Neuronal stem cell (in vitro differentiated cells): ENCODE measurements at regions not wholly inside any gene's neighbourhood (a gene's known extent, or its start where the extent isn't known, plus 50 kb on each side); places are given as distances from the start of the nearest gene placed in this dataset.

Source experiments
- DNase-seq: peaks from one replicate; pipeline ENCODE4 v3.0.0-alpha.2; 2013; ENCODE audit warnings: low spot score
- H2AFZ ChIP-seq: one replicate; pipeline ENCODE4 v1.6.1; 2013; ENCODE audit warnings: mild to moderate bottlenecking, low read length, inconsistent platforms
- H2AK5ac ChIP-seq: 2 replicates; pipeline ENCODE4 v1.6.1; 2013; ENCODE audit warnings: low read depth, mild to moderate bottlenecking, inconsistent platforms, low read length, moderate library complexity, mixed read lengths
- H2BK120ac ChIP-seq: 2 replicates; pipeline ENCODE4 v1.6.1; 2013; ENCODE audit warnings: low read depth, mild to moderate bottlenecking, inconsistent platforms, low read length, moderate library complexity, mixed read lengths
- H2BK12ac ChIP-seq: one replicate; pipeline ENCODE4 v1.6.1; 2013; ENCODE audit warnings: low read length, inconsistent platforms
- H2BK15ac ChIP-seq: 2 replicates; pipeline ENCODE4 v1.6.1; 2013; ENCODE audit warnings: mild to moderate bottlenecking, low read length, inconsistent platforms, mixed read lengths
- H2BK5ac ChIP-seq: one replicate; pipeline ENCODE4 v1.6.1; 2013; ENCODE audit warnings: inconsistent platforms, mild to moderate bottlenecking, low read length, moderate library complexity
- H3K14ac ChIP-seq: one replicate; pipeline ENCODE4 v1.6.1; 2013; ENCODE audit warnings: low read length, inconsistent platforms
- H3K18ac ChIP-seq: 2 replicates; pipeline ENCODE4 v1.6.1; 2013; ENCODE audit warnings: low read length, inconsistent platforms
- H3K23ac ChIP-seq: 2 replicates; pipeline ENCODE4 v1.6.1; 2013; ENCODE audit warnings: low read depth, mild to moderate bottlenecking, mixed read lengths, low read length, inconsistent platforms; ENCODE audit not compliant: poor library complexity
- H3K27ac ChIP-seq: replicated peaks from 3 replicates; pipeline ENCODE4 v1.5.1; 2013; ENCODE audit warnings: low read length, inconsistent platforms
- H3K27me3 ChIP-seq, 3 experiments: 2 replicates each; pipeline ENCODE4 v1.6.1; 2013; ENCODE audit warnings: low read length in 3 of 3, mild to moderate bottlenecking in 2 of 3, inconsistent platforms in 1 of 3, low read depth in 1 of 3, mixed read lengths in 1 of 3, moderate library complexity in 1 of 3; ENCODE audit not compliant: control insufficient read depth in 3 of 3, insufficient read depth in 3 of 3
- H3K36me3 ChIP-seq, 2 donors: replicated peaks in 1 of 2; 2 replicates each; pipeline ENCODE4 v1.6.1; 2013; ENCODE audit warnings: low read length in 2 of 2; ENCODE audit not compliant: control insufficient read depth in 2 of 2, insufficient read depth in 2 of 2
- H3K4ac ChIP-seq: 2 replicates; pipeline ENCODE4 v1.6.1; 2013; ENCODE audit warnings: inconsistent platforms, mild to moderate bottlenecking, low read length, moderate library complexity
- H3K4me1 ChIP-seq, 2 donors: 1 replicate in 1 of 2; 2 replicates in 1 of 2; pipeline ENCODE4 v1.6.1; 2013; ENCODE audit warnings: low read length in 2 of 2, low read depth in 1 of 2; ENCODE audit not compliant: control insufficient read depth in 2 of 2, insufficient read depth in 1 of 2
- H3K4me2 ChIP-seq: one replicate; pipeline ENCODE4 v1.6.1; 2013; ENCODE audit warnings: mild to moderate bottlenecking, low read length, inconsistent platforms; ENCODE audit not compliant: insufficient read depth, poor library complexity, severe bottlenecking
- H3K4me3 ChIP-seq, 2 donors: 2 replicates each; pipeline ENCODE4 v1.5.1; 2013; ENCODE audit warnings: low read length in 2 of 2, mild to moderate bottlenecking in 2 of 2, inconsistent platforms in 1 of 2, moderate library complexity in 1 of 2
- H3K79me1 ChIP-seq: one replicate; pipeline ENCODE4 v1.6.1; 2013; ENCODE audit warnings: low read depth, mild to moderate bottlenecking, inconsistent platforms, low read length, moderate library complexity
- H3K9ac ChIP-seq: one replicate; pipeline ENCODE4 v1.6.1; 2013; ENCODE audit warnings: mild to moderate bottlenecking, low read depth, low read length, inconsistent platforms; ENCODE audit not compliant: poor library complexity
- H3K9me3 ChIP-seq, 2 donors: replicated peaks in 1 of 2; 2 replicates each; pipeline versions ENCODE3 to v1.6.1; 2013; ENCODE audit warnings: low read length in 2 of 2, mild to moderate bottlenecking in 2 of 2, inconsistent platforms in 1 of 2, low read depth in 1 of 2, mixed read lengths in 1 of 2, moderate library complexity in 1 of 2; ENCODE audit not compliant: control insufficient read depth in 2 of 2, insufficient read depth in 1 of 2
- H4K8ac ChIP-seq: one replicate; pipeline ENCODE4 v1.6.1; 2013; ENCODE audit warnings: low read depth, mild to moderate bottlenecking, inconsistent platforms, low read length, moderate library complexity
- H4K91ac ChIP-seq: one replicate; pipeline ENCODE4 v1.6.1; 2013; ENCODE audit warnings: low read length, low read depth, mild to moderate bottlenecking, inconsistent platforms; ENCODE audit not compliant: poor library complexity
- WGBS, 2 donors: extraction: QIAGEN DNeasy Blood & Tissue Kit; methylation state at CpG; one replicate each; pipeline ENCODE4 v1.1.7; 2013; ENCODE audit warnings: missing lambda C conversion rate in 2 of 2, mixed read lengths in 1 of 2; ENCODE audit not compliant: insufficient read length in 2 of 2, insufficient replicate concordance in 1 of 2; ENCODE audit errors: extremely low coverage in 2 of 2; 5-methylcytosine and 5-hydroxymethylcytosine counted together

DNA sequence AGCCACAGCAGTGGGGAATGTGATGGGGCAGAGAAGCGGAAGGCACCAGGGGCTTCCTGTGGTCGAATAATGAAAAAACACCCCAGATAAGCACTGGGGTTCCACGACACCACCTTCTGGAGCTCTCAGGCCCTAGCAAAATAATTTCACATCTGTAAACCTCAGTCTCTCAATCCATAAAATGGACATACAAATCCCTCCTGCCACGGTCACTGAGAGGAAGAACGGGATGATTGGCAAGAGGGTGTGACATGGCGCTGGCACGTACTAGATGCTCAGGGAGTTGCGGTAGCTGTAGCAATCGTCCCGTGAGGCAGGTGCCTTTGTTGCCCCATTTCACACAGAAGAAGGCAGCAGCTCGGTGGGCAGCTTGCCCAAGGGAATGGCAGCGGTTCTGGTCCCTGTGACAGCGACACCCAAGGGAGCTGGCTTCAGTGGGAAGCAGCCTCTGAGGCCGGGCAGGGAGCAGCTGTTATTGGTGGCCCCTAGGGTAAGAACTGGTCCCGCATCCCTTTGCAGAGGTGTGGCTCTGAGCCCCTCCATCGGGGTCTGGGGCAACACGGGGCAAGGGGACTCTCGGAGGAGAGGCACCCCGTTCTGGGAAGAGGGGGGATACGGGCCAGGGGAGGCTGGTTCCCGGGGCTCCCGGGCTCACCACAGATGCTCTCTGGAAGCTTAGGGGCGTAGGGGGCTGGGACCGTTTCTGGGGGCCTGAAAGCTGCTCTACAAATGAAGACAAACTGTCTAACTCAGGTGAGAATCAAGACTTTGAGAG is 114.0 kb upstream of the ALDH1A3 start:
- no peak overlapping the region for H2AFZ ChIP-seq
- H3K14ac ChIP-seq: peak overlapping the region; percentile 67
- peak overlapping the region; percentile 65 for H2BK15ac ChIP-seq
- no CpG with 5 or more reads among the region's 24 CpGs for WGBS, 2 donors
- H3K27me3 ChIP-seq: no peaks in the 10 kb centered on the region
- H3K4me2 ChIP-seq: no peak overlapping the region
- peak overlapping the region; percentile 33 for H3K18ac ChIP-seq
- no peak overlapping the region for H3K4me3 ChIP-seq
- DNase-seq: no peak
- H4K91ac ChIP-seq: no peak overlapping the region
- H3K4ac ChIP-seq: peak overlapping the region; percentile 5
- H3K79me1 ChIP-seq: no peaks in the 10 kb centered on the region
- no peak overlapping the region for H3K27ac ChIP-seq
- peaks cover 0 to 5% of the 10 kb centered on the region in 2 donors for H3K4me1 ChIP-seq
- no peak overlapping the region for H2BK5ac ChIP-seq
- peak overlapping the region; percentile 67 for H3K23ac ChIP-seq
- peak overlapping the region; percentile 26 for H2BK120ac ChIP-seq
- no peak overlapping the region for H4K8ac ChIP-seq
- H2BK12ac ChIP-seq: no peak overlapping the region
- peak overlapping the region; percentile 50 for H2AK5ac ChIP-seq
- no peaks in the 10 kb centered on the region for H3K36me3 ChIP-seq
- no peaks in the 10 kb centered on the region for H3K9me3 ChIP-seq
- H3K9ac ChIP-seq: no peak overlapping the region

GRCh38 chr15:100766243-100767000 is 113.2 kb upstream of the ALDH1A3 start:
- no peak for DNase-seq
- Histone ChIP-seq H2BK5ac (peak overlapping the region; percentile 69), H3K23ac (no peak overlapping the region), H3K9ac (no peak overlapping the region), H2BK12ac (no peak overlapping the region), H4K8ac (peak overlapping the region; percentile 72), H3K27ac (no peak overlapping the region), H2BK120ac (no peak overlapping the region), H3K79me1 (no peaks in the 10 kb centered on the region), H3K9me3 (no peaks in the 10 kb centered on the region), H2AFZ (no peak overlapping the region), H4K91ac (no peak overlapping the region), H3K4me2 (no peak overlapping the region), H3K4me3 (no peak overlapping the region), H2AK5ac (peak overlapping the region; percentile 70), H3K4ac (no peak overlapping the region), H3K4me1 (peaks cover 0 to 7% of the 10 kb centered on the region in 2 donors), H3K36me3 (no peaks in the 10 kb centered on the region), H3K14ac (peak overlapping the region; percentile 85), H2BK15ac (peak overlapping the region; percentile 94), H3K27me3 (no peaks in the 10 kb centered on the region), H3K18ac (peak overlapping the region; percentile 80)
- WGBS, 2 donors: no CpG with 5 or more reads among the region's 13 CpGs

GRCh38 chr15:100767001-100767825 is 112.4 kb upstream of the ALDH1A3 start:
- Histone ChIP-seq H3K4me2 (no peak overlapping the region), H3K9ac (no peak overlapping the region), H3K9me3 (no peaks in the 10 kb centered on the region), H3K14ac (no peak overlapping the region), H2BK15ac (peak overlapping the region; percentile 94), H2AFZ (no peak overlapping the region), H3K4me1 (peaks cover 0 to 7% of the 10 kb centered on the region in 2 donors), H3K79me1 (no peaks in the 10 kb centered on the region), H3K4ac (no peak overlapping the region), H3K23ac (no peak overlapping the region), H3K27ac (no peak overlapping the region), H2AK5ac (peak overlapping the region; percentile 86), H3K27me3 (no peaks in the 10 kb centered on the region), H2BK12ac (no peak overlapping the region), H3K36me3 (no peaks in the 10 kb centered on the region), H3K18ac (peak overlapping the region; percentile 52), H4K91ac (no peak overlapping the region), H3K4me3 (no peak overlapping the region), H2BK5ac (peak overlapping the region; percentile 69), H2BK120ac (no peak overlapping the region), H4K8ac (no peak overlapping the region)
- DNase-seq: no peak
- WGBS, 2 donors: 100% methylated on average over 2 of the region's 14 CpGs; no CpG with 5 or more reads in 1 of the 2 donors
